ENCODE measurements at regions not wholly inside any gene's neighbourhood (a gene's known extent, or its start where the extent isn't known, plus 50 kb on each side); places are given as distances from the start of the nearest gene placed in this dataset.
A peak's percentile ranks its signal among the peaks of the same experiment; 100 is the strongest.

DNA sequence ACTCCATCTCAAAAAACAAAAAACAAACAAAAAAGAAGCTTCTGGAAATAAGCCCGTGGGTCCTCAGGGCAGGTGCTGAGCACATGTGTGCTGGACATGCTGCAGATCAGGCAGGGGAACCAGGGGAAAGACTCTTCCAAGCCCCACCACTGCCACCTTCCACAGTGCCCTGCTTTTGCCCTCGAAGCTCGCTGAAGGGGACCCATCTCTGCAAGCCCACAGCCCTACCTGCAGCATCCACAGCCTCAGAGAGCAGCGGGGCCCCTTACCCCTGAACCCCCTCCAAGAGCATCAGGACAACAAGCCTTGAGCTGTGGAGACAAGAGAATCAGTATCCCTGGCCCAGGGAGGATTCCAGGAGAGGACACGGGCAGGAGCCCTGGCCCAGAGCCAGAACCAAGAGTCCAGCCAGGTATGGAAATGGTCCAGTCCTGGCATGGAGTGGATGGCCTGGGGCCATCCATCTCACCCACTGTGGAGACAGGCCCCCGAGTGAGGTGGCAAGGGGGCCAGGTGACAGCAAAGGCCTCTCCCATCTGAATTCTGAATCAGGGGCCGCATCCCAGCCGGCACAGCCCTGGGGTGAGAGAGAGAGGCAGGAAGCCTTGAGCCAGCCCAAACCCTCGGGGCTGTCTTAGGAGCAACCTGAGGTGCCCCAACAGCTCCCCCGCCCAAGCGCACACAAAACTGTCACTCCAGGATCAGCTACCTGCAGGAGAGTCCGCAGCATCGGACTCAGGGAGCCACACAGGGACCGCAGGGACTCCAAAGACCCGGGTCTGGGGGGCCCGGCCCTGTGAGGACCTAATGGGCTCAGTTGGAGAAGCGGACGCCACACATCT is 51.8 kb upstream of the TPM4 start:
- Histone ChIP-seq H3K36me3 (ENCODE audit: control insufficient read depth in 4 of 4, insufficient read depth in 4 of 4, low read length in 4 of 4) (no peaks in the 10 kb centered on the region), H3K9ac (ENCODE audit: insufficient read depth in 1 of 2, low read length in 2 of 2) (no peak overlapping the region), H3K4me1 (ENCODE audit: control insufficient read depth in 5 of 5, insufficient read depth in 5 of 5, low read length in 5 of 5) (no peaks in the 10 kb centered on the region), H3K27me3 (ENCODE audit: control insufficient read depth in 3 of 3, insufficient read depth in 3 of 3, low read length in 2 of 3) (no peaks in the 10 kb centered on the region), H3K27ac (ENCODE audit: low read depth in 1 of 2, low read length in 1 of 2) (no peak overlapping the region), H3K4me3 (no peak overlapping the region), H3K9me3 (ENCODE audit: control insufficient read depth in 4 of 4, insufficient read depth in 3 of 4, low read length in 3 of 4) (no peaks in the 10 kb centered on the region)
- no peak for ATAC-seq (ENCODE audit: insufficient read depth, low FRiP score)
- DNase-seq: peak in 1 of 3 donors; percentile 6
- WGBS, 2 donors: 85% methylated on average over 18 of the region's 18 CpGs
- TF ChIP-seq, protein P1, sequence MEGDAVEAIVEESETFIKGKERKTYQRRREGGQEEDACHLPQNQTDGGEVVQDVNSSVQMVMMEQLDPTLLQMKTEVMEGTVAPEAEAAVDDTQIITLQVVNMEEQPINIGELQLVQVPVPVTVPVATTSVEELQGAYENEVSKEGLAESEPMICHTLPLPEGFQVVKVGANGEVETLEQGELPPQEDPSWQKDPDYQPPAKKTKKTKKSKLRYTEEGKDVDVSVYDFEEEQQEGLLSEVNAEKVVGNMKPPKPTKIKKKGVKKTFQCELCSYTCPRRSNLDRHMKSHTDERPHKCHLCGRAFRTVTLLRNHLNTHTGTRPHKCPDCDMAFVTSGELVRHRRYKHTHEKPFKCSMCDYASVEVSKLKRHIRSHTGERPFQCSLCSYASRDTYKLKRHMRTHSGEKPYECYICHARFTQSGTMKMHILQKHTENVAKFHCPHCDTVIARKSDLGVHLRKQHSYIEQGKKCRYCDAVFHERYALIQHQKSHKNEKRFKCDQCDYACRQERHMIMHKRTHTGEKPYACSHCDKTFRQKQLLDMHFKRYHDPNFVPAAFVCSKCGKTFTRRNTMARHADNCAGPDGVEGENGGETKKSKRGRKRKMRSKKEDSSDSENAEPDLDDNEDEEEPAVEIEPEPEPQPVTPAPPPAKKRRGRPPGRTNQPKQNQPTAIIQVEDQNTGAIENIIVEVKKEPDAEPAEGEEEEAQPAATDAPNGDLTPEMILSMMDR (IDR thresholded peaks at IDR 0.05; ENCODE audit: control extremely low read depth, extremely low read depth): no peak

DNA sequence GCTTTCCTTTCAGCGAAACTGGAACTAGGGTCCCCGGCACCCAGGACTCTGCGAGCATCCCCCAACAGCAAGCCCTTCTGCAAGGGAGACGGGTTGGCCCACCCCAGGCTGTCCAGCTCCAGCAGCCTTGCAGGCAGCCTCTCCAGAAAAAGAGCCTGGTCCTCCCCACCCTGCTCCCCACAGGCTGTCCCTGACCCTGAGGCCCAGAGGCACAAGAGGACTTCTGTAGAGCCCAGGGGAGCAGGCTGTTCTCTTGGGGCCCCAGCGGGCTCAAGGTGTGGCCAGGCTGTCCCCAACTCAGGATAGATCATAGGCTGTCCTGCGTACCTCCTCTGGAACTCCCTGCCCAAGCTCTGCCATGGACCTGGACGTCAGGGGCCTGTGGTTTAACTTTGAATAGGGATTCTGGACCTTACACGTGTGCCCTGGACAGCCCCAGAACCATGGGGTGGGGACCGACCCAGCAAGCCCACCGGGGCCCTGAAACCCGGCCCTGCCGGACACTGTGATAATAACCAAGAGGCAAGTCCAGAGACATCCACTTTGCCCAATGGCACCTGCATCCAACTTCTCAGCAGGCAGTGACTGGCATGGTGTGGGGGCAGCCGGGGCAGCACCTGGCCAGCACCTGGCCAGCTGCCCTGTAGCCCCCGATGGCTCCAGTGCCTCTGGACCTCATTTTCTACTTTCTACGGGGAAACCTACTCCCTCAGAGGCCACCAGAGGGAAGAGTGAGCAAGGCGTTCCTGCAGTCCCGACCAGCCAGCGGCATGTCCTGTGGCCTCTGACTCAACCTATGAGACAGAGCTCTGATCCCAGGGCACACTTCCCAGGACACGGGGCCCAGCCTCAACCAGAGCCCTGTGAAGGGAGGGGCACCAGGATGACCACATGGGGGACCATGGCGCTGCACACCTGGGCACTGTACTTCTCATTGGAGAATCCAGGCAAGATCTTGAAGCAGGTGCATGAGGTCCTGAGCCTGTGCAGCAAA is 50.9 kb upstream of the TPM4 start:
- TF ChIP-seq, protein P1 (IDR thresholded peaks at IDR 0.05; ENCODE audit: control extremely low read depth, extremely low read depth): peak; percentile 11
- no peaks in the 10 kb centered on the region for H3K4me1 ChIP-seq (ENCODE audit: control insufficient read depth in 5 of 5, insufficient read depth in 5 of 5, low read length in 5 of 5)
- no peak overlapping the region for H3K9ac ChIP-seq (ENCODE audit: insufficient read depth in 1 of 2, low read length in 2 of 2)
- no peak overlapping the region for H3K27ac ChIP-seq (ENCODE audit: low read depth in 1 of 2, low read length in 1 of 2)
- H3K4me3 ChIP-seq: no peak overlapping the region
- ATAC-seq (ENCODE audit: insufficient read depth, low FRiP score) (no peak), DNase-seq (peak in 2 of 3 donors; percentile 12 to 27)
- H3K9me3 ChIP-seq (ENCODE audit: control insufficient read depth in 4 of 4, insufficient read depth in 3 of 4, low read length in 3 of 4): no peaks in the 10 kb centered on the region
- no peaks in the 10 kb centered on the region for H3K27me3 ChIP-seq (ENCODE audit: control insufficient read depth in 3 of 3, insufficient read depth in 3 of 3, low read length in 2 of 3)
- no peaks in the 10 kb centered on the region for H3K36me3 ChIP-seq (ENCODE audit: control insufficient read depth in 4 of 4, insufficient read depth in 4 of 4, low read length in 4 of 4)
- WGBS, 2 donors: 60 to 61% methylated on average over 20 of the region's 20 CpGs

DNA sequence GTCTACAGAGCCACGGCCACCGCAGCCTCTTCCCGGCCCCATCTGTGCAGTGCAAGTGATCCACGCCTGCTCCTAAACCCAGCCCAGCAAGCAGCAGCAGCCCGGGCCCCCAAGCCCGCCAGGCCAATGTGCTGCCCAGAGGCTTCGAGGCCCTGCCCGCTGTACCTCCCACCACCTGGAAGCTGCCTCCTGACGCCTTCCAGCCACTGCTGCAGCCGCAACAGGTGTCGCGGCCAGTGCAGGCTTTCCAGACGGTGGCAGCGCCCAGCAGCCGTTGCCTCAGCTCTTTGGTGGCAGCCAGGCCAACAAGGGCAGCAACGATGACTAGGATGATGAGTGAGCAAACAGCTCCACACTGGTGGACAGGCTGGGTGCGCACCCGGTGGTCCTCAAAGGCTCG is 50.2 kb upstream of the TPM4 start:
- H3K4me3 ChIP-seq: no peak overlapping the region
- ATAC-seq (ENCODE audit: insufficient read depth, low FRiP score) (no peak), DNase-seq (no peak)
- no peak overlapping the region for H3K27ac ChIP-seq (ENCODE audit: low read depth in 1 of 2, low read length in 1 of 2)
- WGBS, 2 donors: 86 to 89% methylated on average over 19 of the region's 19 CpGs
- H3K4me1 ChIP-seq (ENCODE audit: control insufficient read depth in 5 of 5, insufficient read depth in 5 of 5, low read length in 5 of 5): no peaks in the 10 kb centered on the region
- TF ChIP-seq, protein P1 (IDR thresholded peaks at IDR 0.05; ENCODE audit: control extremely low read depth, extremely low read depth): no peak
- no peaks in the 10 kb centered on the region for H3K27me3 ChIP-seq (ENCODE audit: control insufficient read depth in 3 of 3, insufficient read depth in 3 of 3, low read length in 2 of 3)
- no peaks in the 10 kb centered on the region for H3K9me3 ChIP-seq (ENCODE audit: control insufficient read depth in 4 of 4, insufficient read depth in 3 of 4, low read length in 3 of 4)
- no peak overlapping the region for H3K9ac ChIP-seq (ENCODE audit: insufficient read depth in 1 of 2, low read length in 2 of 2)
- no peaks in the 10 kb centered on the region for H3K36me3 ChIP-seq (ENCODE audit: control insufficient read depth in 4 of 4, insufficient read depth in 4 of 4, low read length in 4 of 4)
